ENCODE measurements at regions not wholly inside any gene's neighbourhood (a gene's known extent, or its start where the extent isn't known, plus 50 kb on each side); places are given as distances from the start of the nearest gene placed in this dataset.

DNA sequence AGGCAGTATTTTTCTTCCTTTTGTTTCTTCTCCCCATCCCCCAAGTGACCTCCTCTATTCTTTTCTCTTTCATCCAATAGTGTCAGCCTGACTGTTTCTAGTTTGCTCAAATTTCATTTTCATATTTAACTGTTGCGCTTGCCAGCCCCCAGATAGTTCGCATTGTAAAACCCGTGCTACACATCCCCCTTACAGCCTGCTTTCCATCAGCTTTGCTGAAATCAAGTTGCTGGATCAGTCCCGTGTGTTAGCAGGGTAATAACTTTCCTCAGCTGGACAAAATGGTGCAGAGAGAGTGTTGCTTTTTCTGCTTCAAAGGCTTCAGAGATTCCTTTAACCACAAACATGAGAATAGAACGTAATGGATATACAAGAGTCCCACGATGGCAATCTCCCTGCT is 180.6 kb upstream of the NPVF start:
- no peak for TF ChIP-seq CTCF (IDR thresholded peaks at IDR 0.05; ENCODE audit: unreplicated experiment)
- no peak for DNase-seq (ENCODE audit: low spot score in 2 of 2, unreplicated experiment in 2 of 2)
- H3K36me3 Mint-ChIP-seq = no peaks in the 10 kb centered on the region
- peaks cover 33% of the 10 kb centered on the region for H3K27me3 Mint-ChIP-seq (ENCODE audit: low read depth)
- H3K27ac Mint-ChIP-seq = peak overlapping the region; percentile 70
- H3K9me3 Mint-ChIP-seq = no peaks in the 10 kb centered on the region
- H3K4me1 Mint-ChIP-seq = peaks cover 45% of the 10 kb centered on the region
- no peak overlapping the region for H3K4me3 Mint-ChIP-seq

- Mint-ChIP-seq H3K36me3 (no peaks in the 10 kb centered on the region), H3K4me1 (peaks cover 41% of the 10 kb centered on the region), H3K27me3 (ENCODE audit: low read depth) (peaks cover 27% of the 10 kb centered on the region), H3K27ac (no peak overlapping the region), H3K4me3 (no peak overlapping the region), H3K9me3 (no peaks in the 10 kb centered on the region)
- no peak for TF ChIP-seq CTCF (IDR thresholded peaks at IDR 0.05; ENCODE audit: unreplicated experiment)
- DNase-seq (ENCODE audit: low spot score in 2 of 2, unreplicated experiment in 2 of 2) = no peak
Measured at GRCh38 chr7:25409897-25410636, 181.8 kb upstream of the NPVF start.

- TF ChIP-seq CTCF (IDR thresholded peaks at IDR 0.05; ENCODE audit: unreplicated experiment) = no peak
- Mint-ChIP-seq H3K4me1 (peaks cover 2% of the 10 kb centered on the region), H3K27me3 (ENCODE audit: low read depth) (peaks cover 33% of the 10 kb centered on the region), H3K36me3 (no peaks in the 10 kb centered on the region), H3K4me3 (no peak overlapping the region), H3K9me3 (no peaks in the 10 kb centered on the region), H3K27ac (no peak overlapping the region)
- DNase-seq (ENCODE audit: low spot score in 2 of 2, unreplicated experiment in 2 of 2) = no peak
Measured at GRCh38 chr7:25420771-25421170, 192.5 kb upstream of the NPVF start.

DNA sequence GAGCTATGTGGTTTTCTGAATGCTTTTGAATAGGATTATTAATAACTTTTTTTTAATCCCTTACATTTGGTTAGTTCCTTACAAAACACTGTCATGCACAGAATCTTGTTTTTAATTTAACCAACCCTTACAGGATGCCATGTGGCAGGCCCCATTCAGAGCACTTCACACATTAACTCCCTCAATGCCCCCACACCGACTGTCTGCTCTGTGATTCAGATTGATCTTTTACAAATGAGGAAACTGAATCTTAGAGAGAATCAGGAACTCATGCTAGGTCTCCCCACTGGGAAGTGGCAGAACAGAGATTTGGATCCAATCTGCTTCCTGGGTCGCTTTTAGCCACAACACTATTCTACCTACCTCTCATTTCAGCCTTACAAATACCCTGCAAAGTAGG is 195.8 kb upstream of the NPVF start:
- no peaks in the 10 kb centered on the region for H3K9me3 Mint-ChIP-seq
- H3K27ac Mint-ChIP-seq = no peak overlapping the region
- peaks cover 2% of the 10 kb centered on the region for H3K4me1 Mint-ChIP-seq
- no peak overlapping the region for H3K4me3 Mint-ChIP-seq
- no peak for TF ChIP-seq CTCF (IDR thresholded peaks at IDR 0.05; ENCODE audit: unreplicated experiment)
- peaks cover 25% of the 10 kb centered on the region for H3K27me3 Mint-ChIP-seq (ENCODE audit: low read depth)
- no peak for DNase-seq (ENCODE audit: low spot score in 2 of 2, unreplicated experiment in 2 of 2)
- no peaks in the 10 kb centered on the region for H3K36me3 Mint-ChIP-seq

- DNase-seq (ENCODE audit: low spot score in 2 of 2, unreplicated experiment in 2 of 2) = no peak
- Mint-ChIP-seq H3K9me3 (no peaks in the 10 kb centered on the region), H3K27me3 (ENCODE audit: low read depth) (peaks cover 18% of the 10 kb centered on the region)
Measured at GRCh38 chr7:25424855-25425254, 196.6 kb upstream of the NPVF start.

More at GRCh38 chr7:25424855-25425254, 196.6 kb upstream of the NPVF start:
- H3K4me1 Mint-ChIP-seq = peaks cover 2% of the 10 kb centered on the region
- H3K4me3 Mint-ChIP-seq = no peak overlapping the region
- H3K27ac Mint-ChIP-seq = no peak overlapping the region
- TF ChIP-seq CTCF (IDR thresholded peaks at IDR 0.05; ENCODE audit: unreplicated experiment) = no peak
- no peaks in the 10 kb centered on the region for H3K36me3 Mint-ChIP-seq

Data from mesothelial cell of epicardium (in vitro differentiated cells).